K562 (cell line): ENCODE measurements at regions not wholly inside any gene's neighbourhood (a gene's known extent, or its start where the extent isn't known, plus 50 kb on each side); places are given as distances from the start of the nearest gene placed in this dataset.

Experiments used
- ATAC-seq: fragments of 200-7000 bp; cut with Tn5 transposase; 3 replicates; pipeline ENCODE4 v1.9.1; 2020; ENCODE audit warnings: moderate library complexity
- BruUV-seq: library from RNA; stranded (reverse); fragments of 400-500 nt; replicated peaks from 2 replicates; lab custom pipeline; 2021; lab: Mats Ljungman, UMichigan
- CTCF ChIA-PET: fragments of 300-600 bp; formaldehyde crosslinking; extraction: SDS; loops from one replicate; lab custom pipeline; 2021; ENCODE audit warnings: low intra/inter-chr PET ratio; lab: Yijun Ruan, JAX
- POLR2A ChIA-PET: fragments of 300-600, 350-650 bp; sonication (Branson Sonifier 250); formaldehyde crosslinking; extraction: SDS; loops from one replicate; lab custom pipeline; 2021; ENCODE audit warnings: antibody characterized with exemption, inconsistent platforms; lab: Yijun Ruan, JAX
- DNase-seq, 4 experiments: peaks; one replicate each; pipeline versions ENCODE4 v3.0.0 to v3.0.0-alpha.2; 2011 to 2018; ENCODE audit warnings: low spot score in 3 of 4, mixed read lengths in 3 of 4; ENCODE audit errors: extremely low read depth in 1 of 4
- FAIRE-seq: peaks from 2 replicates; lab custom pipeline; 2011; peaks lifted over from hg19 to GRCh38; lab: Jason Lieb, UNC
- H2AFZ ChIP-seq: 2 replicates; pipeline ENCODE4 v1.6.0; 2011; ENCODE audit warnings: low read depth, low read length, control low read depth, inconsistent platforms
- H3K27ac ChIP-seq: fragments of 200-600 bp; 3 replicates; pipeline ENCODE4 v1.8.0; 2011; ENCODE audit warnings: low read depth, mild to moderate bottlenecking, control low read depth, inconsistent platforms, low read length, moderate library complexity, mixed read lengths; ENCODE audit errors: extremely low read depth
- H3K27me3 ChIP-seq, 2 experiments: fragments of 300-600 bp in 1 of 2; 2 replicates in 1 of 2; 3 replicates in 1 of 2; pipeline versions ENCODE4 v1.6.0 to v1.8.0; 2011; ENCODE audit warnings: inconsistent platforms in 2 of 2, low read length in 2 of 2, mild to moderate bottlenecking in 1 of 2, mixed read lengths in 1 of 2, moderate library complexity in 1 of 2; ENCODE audit not compliant: control insufficient read depth in 2 of 2, insufficient read depth in 2 of 2
- H3K36me3 ChIP-seq: fragments of 300-600 bp; 3 replicates; pipeline ENCODE4 v1.8.0; 2011; ENCODE audit warnings: mild to moderate bottlenecking, low read length, inconsistent platforms; ENCODE audit not compliant: control insufficient read depth, insufficient read depth
- H3K4me1 ChIP-seq, 2 experiments: fragments of 200-600 bp in 1 of 2; replicated peaks in 1 of 2; 2 replicates in 1 of 2; 3 replicates in 1 of 2; pipeline versions ENCODE4 v1.5.1 to v1.8.0; 2011; ENCODE audit warnings: inconsistent platforms in 2 of 2, low read length in 2 of 2, mild to moderate bottlenecking in 1 of 2, mixed read lengths in 1 of 2, moderate library complexity in 1 of 2; ENCODE audit not compliant: control insufficient read depth in 2 of 2, insufficient read depth in 2 of 2
- H3K4me2 ChIP-seq: 2 replicates; pipeline ENCODE4 v1.6.1; 2011; ENCODE audit warnings: low read length, control low read depth, inconsistent platforms, mixed read lengths; ENCODE audit not compliant: insufficient read depth
- H3K4me3 ChIP-seq: fragments of 200-600 bp; sonication (generic), shearing (Covaris generic); 2 replicates; pipeline ENCODE4 v1.5.1; 2016; ENCODE audit warnings: control low read depth, inconsistent platforms
- H3K79me2 ChIP-seq: fragments of 200-600 bp; 3 replicates; pipeline ENCODE4 v1.8.0; 2011; ENCODE audit warnings: low read length, inconsistent platforms; ENCODE audit not compliant: control insufficient read depth, insufficient read depth
- H3K9ac ChIP-seq, 2 experiments: 2 replicates each; pipeline versions ENCODE4 v1.6.0 to v1.6.1; 2011; ENCODE audit warnings: low read depth in 2 of 2, low read length in 2 of 2, control low read depth in 1 of 2, inconsistent platforms in 1 of 2, mild to moderate bottlenecking in 1 of 2, mixed read lengths in 1 of 2; ENCODE audit not compliant: insufficient read depth in 1 of 2
- H3K9me1 ChIP-seq: one replicate; pipeline ENCODE4 v1.6.0; 2011; ENCODE audit warnings: inconsistent platforms, mild to moderate bottlenecking, low read length, moderate library complexity; ENCODE audit not compliant: control insufficient read depth, insufficient read depth
- H3K9me3 ChIP-seq: replicated peaks from 2 replicates; pipeline ENCODE4 v1.5.1; 2011; ENCODE audit warnings: low read depth, low read length, inconsistent platforms; ENCODE audit not compliant: control insufficient read depth, insufficient read depth
- H4K20me1 ChIP-seq: replicated peaks from 2 replicates; pipeline ENCODE4 v1.6.1; 2011; ENCODE audit warnings: low read length, inconsistent platforms, mixed read lengths; ENCODE audit not compliant: control insufficient read depth, insufficient read depth
- RAD21 ChIP-seq, 2 experiments: fragments of 250-450 bp in 1 of 2; fragments of 450-650 bp in 1 of 2; sonication (Bioruptor Pico) in 1 of 2; formaldehyde crosslinking in 1 of 2; IDR thresholded peaks in 1 of 2; conservative IDR thresholded peaks in 1 of 2; 2 replicates each; pipeline versions ENCODE4 v1.4.0 to v1.8.0; 2020 to 2022; ENCODE audit warnings: mild to moderate bottlenecking in 2 of 2, moderate library complexity in 1 of 2
- RFX1 ChIP-seq: fragments of 450-650 bp; IDR thresholded peaks from 2 replicates; pipeline ENCODE4 v1.6.1; 2016; ENCODE audit warnings: mild to moderate bottlenecking, moderate library complexity
- U2AF1 ChIP-seq: fragments of 200-400 bp; formaldehyde crosslinking; optimal IDR thresholded peaks from 2 replicates; pipeline ENCODE3; 2017; ENCODE audit warnings: mild to moderate bottlenecking, low read depth, low read length, moderate library complexity
- ZNF407 ChIP-seq: fragments of 450-650 bp; IDR thresholded peaks from 2 replicates; pipeline ENCODE4 v1.6.1; 2016; ENCODE audit warnings: low read depth
- WGBS: fragments of 100-300 bp; shearing (Covaris generic); methylation state at CpG from one replicate; pipeline ENCODE4 v1.1.6; 2016; ENCODE audit warnings: low coverage, mixed read lengths; ENCODE audit not compliant: insufficient coverage; ENCODE audit errors: missing lambda C conversion rate; 5-methylcytosine and 5-hydroxymethylcytosine counted together
- in situ Hi-C: fragments of 300-500 bp; cut with MboI; formaldehyde crosslinking; loops from 4 replicates; pipeline ENCODE4 v1.15.0; 2018; ENCODE audit warnings: inconsistent platforms, mixed read lengths
- intact Hi-C: fragments of 100-400 bp; cut with micrococcal nuclease; formaldehyde crosslinking; loops from 2 replicates; pipeline ENCODE4 v1.14.2; 2022

- no peak overlapping the region for H3K4me3 ChIP-seq
- ChIA-PET CTCF (no interaction called here), POLR2A (no interaction called here)
- H3K4me1 ChIP-seq, result no peaks in the 10 kb centered on the region
- TF ChIP-seq U2AF1, result no peak
- peak; percentile 9; the same call in 1 of the 2 replicates for TF ChIP-seq RFX1
- H3K4me2 ChIP-seq, result no peak overlapping the region
- no peaks in the 10 kb centered on the region for H3K9me1 ChIP-seq
- H2AFZ ChIP-seq, result no peak overlapping the region
- H3K9ac ChIP-seq, result no peak overlapping the region
- H3K27me3 ChIP-seq, result no peaks in the 10 kb centered on the region
- no peak overlapping the region for H3K27ac ChIP-seq
- DNase-seq (no peak), FAIRE-seq (no peak), ATAC-seq (no peak)
- BruUV-seq, result no TSS peak
- no peaks in the 10 kb centered on the region for H4K20me1 ChIP-seq
- no peaks in the 10 kb centered on the region for H3K36me3 ChIP-seq
- intact Hi-C loops, result no loop called here
- H3K9me3 ChIP-seq, result no peaks in the 10 kb centered on the region
- no peaks in the 10 kb centered on the region for H3K79me2 ChIP-seq
- in situ Hi-C loops, result no loop called here
These were observed 145.4 kb upstream of the SLC24A5 start for GRCh38 chr15:47975427-47975826.

GRCh38 chr15:47983533-47983932 is 137.3 kb upstream of the SLC24A5 start:
- Histone ChIP-seq H3K4me1 (no peaks in the 10 kb centered on the region), H2AFZ (no peak overlapping the region), H3K36me3 (no peaks in the 10 kb centered on the region), H3K79me2 (no peaks in the 10 kb centered on the region), H3K4me2 (no peak overlapping the region), H3K9ac (no peak overlapping the region), H3K9me3 (no peaks in the 10 kb centered on the region), H3K9me1 (no peaks in the 10 kb centered on the region), H3K4me3 (no peak overlapping the region), H3K27me3 (no peaks in the 10 kb centered on the region), H4K20me1 (no peaks in the 10 kb centered on the region), H3K27ac (no peak overlapping the region)
- in situ Hi-C loops (no loop called here), intact Hi-C loops (no loop called here)
- DNase-seq (no peak), ATAC-seq (no peak), FAIRE-seq (no peak)
- no TSS peak for BruUV-seq
- WGBS, result 1% methylated on average over 8 of the region's 8 CpGs
- CTCF ChIA-PET, result no interaction called here
- POLR2A ChIA-PET, result no interaction called here
- no peak for TF ChIP-seq ZNF407
- peak in 1 of 2 experiments; percentile 21; a peak in 1 of 4 replicates for TF ChIP-seq RAD21 (CRISPR knock-in tag; conservative IDR thresholded peaks at IDR 0.05 in 1 of 2, IDR thresholded peaks at IDR 0.05 in 1 of 2)
